Mesodermal cell (in vitro differentiated cells): ENCODE measurements at regions not wholly inside any gene's neighbourhood (a gene's known extent, or its start where the extent isn't known, plus 50 kb on each side); places are given as distances from the start of the nearest gene placed in this dataset.

Experiments used
- H3K27ac ChIP-seq: 2 replicates; pipeline ENCODE4 v1.7.0; 2013; ENCODE audit warnings: mild to moderate bottlenecking, low read depth, low read length, moderate library complexity; ENCODE audit not compliant: severe bottlenecking
- H3K36me3 ChIP-seq: 2 replicates; pipeline ENCODE4 v1.7.1; 2013; ENCODE audit warnings: mild to moderate bottlenecking, low read length, moderate library complexity; ENCODE audit not compliant: control insufficient read depth, insufficient read depth
- H3K4me1 ChIP-seq: one replicate; pipeline ENCODE4 v1.7.1; 2013; ENCODE audit warnings: mild to moderate bottlenecking, low read length; ENCODE audit not compliant: insufficient read depth, control insufficient read depth, poor library complexity, severe bottlenecking
- H3K4me3 ChIP-seq: 2 replicates; pipeline ENCODE4 v1.7.0; 2013; ENCODE audit warnings: low read length, control low read depth, mild to moderate bottlenecking; ENCODE audit not compliant: insufficient read depth, poor library complexity, severe bottlenecking; ENCODE audit errors: extremely low read depth
- H3K9me3 ChIP-seq: 2 replicates; pipeline ENCODE4 v1.7.1; 2013; ENCODE audit warnings: mild to moderate bottlenecking, low read length, moderate library complexity; ENCODE audit not compliant: control insufficient read depth
- WGBS, 2 experiments: methylation state at CpG; one replicate each; pipeline ENCODE4 v1.1.5; 2013; ENCODE audit warnings: missing lambda C conversion rate in 2 of 2; ENCODE audit not compliant: insufficient coverage in 2 of 2; 5-methylcytosine and 5-hydroxymethylcytosine counted together

DNA sequence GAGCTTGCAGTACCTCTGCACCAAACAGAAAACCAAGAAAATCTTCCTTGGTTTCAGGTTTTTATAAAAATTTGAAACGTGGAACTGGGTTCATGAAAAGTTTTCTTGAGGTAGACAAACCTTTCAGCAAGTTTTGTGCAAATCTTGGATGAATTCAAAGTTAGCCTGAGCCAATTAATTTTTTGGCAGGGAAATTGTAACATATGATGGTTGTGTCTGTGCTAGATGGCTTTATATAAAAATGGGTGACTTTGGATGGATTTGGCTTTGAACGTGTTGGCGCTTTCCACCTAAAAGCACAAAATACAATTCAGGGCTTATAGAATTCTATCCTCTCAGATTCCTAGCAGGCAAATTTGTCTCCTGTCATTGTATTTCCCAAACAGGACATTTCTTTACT, 524.4 kb downstream of the CAAP1 start:
- Histone ChIP-seq H3K4me1 (no peaks in the 10 kb centered on the region), H3K27ac (no peak overlapping the region), H3K36me3 (no peaks in the 10 kb centered on the region), H3K4me3 (no peak overlapping the region), H3K9me3 (no peaks in the 10 kb centered on the region)
- WGBS, 2 experiments, result 80 to 100% methylated on average over 1 of the region's 3 CpGs

DNA sequence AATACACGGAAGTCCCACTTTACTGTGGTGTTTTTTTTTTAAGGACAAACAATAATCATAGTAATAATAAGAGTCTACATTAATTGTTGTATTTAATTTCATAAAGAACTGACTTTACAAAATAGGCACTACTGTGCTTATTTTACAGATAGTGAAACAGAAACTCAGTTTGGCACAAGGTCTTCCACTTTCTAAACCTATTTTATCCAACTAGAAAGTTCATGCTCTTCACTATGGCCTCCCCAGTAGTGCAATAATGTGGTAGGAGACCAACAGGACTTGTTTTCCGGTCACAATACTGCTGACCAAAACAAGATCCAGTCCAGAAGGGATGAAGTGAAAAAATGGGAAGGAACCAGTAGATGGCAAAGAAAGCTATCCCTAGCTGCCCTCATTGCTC, 531.6 kb downstream of the CAAP1 start:
- no peak overlapping the region for H3K27ac ChIP-seq
- 83% methylated on average over 1 of the region's 2 CpGs; no CpG with 5 or more reads in 1 of the 2 experiments for WGBS, 2 experiments
- H3K9me3 ChIP-seq, result no peaks in the 10 kb centered on the region
- H3K36me3 ChIP-seq, result no peaks in the 10 kb centered on the region
- no peaks in the 10 kb centered on the region for H3K4me1 ChIP-seq
- no peak overlapping the region for H3K4me3 ChIP-seq

DNA sequence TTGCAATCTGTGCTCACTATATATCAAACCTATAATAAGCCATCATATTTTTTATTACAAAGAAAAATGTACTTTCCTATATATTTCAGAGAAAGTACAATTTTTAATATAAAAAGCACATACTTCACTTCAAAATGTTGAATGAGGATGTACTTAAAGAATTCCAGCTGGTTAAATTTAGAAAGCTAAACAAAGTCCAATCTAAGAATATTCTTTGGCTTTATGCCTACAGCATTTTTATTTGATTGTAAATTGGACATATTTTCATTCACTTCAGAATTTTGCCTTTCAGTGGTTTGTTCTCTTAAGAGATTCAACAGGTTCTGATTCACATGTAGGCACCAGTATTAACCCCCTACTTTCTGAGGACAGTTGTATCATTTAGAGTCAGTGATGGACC, 533.8 kb downstream of the CAAP1 start:
- Histone ChIP-seq H3K4me3 (no peak overlapping the region), H3K27ac (no peak overlapping the region), H3K9me3 (no peaks in the 10 kb centered on the region), H3K4me1 (no peaks in the 10 kb centered on the region), H3K36me3 (no peaks in the 10 kb centered on the region)

DNA sequence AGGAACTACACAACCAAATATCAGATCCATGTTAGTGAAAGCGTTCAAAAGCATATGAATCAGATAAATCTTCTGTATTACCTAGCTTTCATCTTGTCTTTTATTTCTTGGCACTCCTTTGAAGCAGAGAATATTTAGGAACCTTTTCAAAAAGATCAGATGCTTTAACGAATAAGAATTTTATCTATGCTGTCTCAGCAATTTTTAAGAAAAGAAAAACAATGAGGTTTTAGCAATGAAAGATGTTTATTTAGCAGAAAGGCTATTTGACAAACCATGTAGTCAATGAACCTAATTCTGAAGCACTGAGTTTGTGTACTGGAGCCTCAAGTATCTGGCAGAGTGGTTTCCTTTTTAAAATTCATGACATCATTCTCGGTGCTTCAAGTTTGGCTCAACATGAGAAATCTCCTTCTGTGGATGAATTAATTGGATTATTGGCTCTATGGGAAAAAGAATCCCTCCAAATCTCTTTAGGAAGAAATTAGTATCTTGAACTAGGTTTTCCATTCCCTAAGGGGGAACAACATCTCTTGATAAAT, 534.7 kb downstream of the CAAP1 start:
- Histone ChIP-seq H3K4me1 (no peaks in the 10 kb centered on the region), H3K9me3 (no peaks in the 10 kb centered on the region), H3K4me3 (no peak overlapping the region), H3K36me3 (no peaks in the 10 kb centered on the region), H3K27ac (no peak overlapping the region)
- 100% methylated on average over 2 of the region's 3 CpGs; no CpG with 5 or more reads in 1 of the 2 experiments for WGBS, 2 experiments

DNA sequence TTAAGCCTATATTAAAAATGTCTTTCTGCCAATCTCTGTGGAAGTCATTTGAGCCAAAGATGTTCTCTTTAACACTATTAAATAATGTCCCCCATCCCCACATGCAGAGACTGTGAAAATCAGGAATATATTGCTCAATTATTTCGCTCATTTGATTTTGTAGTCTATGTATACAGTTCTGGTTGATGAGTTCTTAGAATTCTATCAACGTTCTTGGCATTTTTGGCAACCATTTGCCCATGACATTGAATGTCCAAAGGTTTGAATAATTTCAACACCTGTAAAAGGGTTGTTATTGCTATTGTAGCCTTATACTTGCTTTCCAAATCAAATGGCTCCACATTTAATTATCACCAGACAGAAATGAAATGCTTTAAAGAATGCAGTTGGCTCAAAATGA, 536.1 kb downstream of the CAAP1 start:
- no peaks in the 10 kb centered on the region for H3K36me3 ChIP-seq
- WGBS, 2 experiments, result no CpG with 5 or more reads among the region's 2 CpGs
- no peaks in the 10 kb centered on the region for H3K4me1 ChIP-seq
- no peak overlapping the region for H3K27ac ChIP-seq
- no peak overlapping the region for H3K4me3 ChIP-seq
- H3K9me3 ChIP-seq, result no peaks in the 10 kb centered on the region

DNA sequence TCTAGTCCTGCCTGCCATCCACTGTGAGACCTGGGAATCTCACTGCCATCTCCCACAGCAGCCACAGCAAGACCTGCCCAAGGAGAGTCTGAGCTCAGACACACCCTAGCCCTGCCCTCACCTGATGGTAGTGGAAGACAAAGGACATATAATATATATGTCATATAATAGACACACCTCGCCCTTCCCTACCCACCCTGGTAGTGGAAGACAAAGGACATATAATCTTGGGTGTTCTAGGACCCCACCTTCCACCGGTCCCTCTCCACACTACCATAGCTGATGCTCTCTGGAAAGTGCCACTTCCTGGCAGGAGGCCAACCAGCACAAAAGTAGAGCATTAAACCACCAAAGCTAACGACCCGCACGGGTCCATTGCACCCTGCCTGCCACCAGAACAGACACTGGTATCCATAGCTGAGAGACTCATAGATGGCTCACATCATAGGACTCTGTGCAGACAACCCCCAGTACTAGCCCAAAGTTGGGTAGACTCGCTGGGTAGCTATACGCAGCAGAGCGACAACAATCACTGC, 545.6 kb downstream of the CAAP1 start:
- Histone ChIP-seq H3K9me3 (no peaks in the 10 kb centered on the region), H3K4me1 (no peaks in the 10 kb centered on the region), H3K36me3 (no peaks in the 10 kb centered on the region), H3K27ac (no peak overlapping the region), H3K4me3 (no peak overlapping the region)
- 81 to 100% methylated on average over 2 to 6 of the region's 8 CpGs for WGBS, 2 experiments

DNA sequence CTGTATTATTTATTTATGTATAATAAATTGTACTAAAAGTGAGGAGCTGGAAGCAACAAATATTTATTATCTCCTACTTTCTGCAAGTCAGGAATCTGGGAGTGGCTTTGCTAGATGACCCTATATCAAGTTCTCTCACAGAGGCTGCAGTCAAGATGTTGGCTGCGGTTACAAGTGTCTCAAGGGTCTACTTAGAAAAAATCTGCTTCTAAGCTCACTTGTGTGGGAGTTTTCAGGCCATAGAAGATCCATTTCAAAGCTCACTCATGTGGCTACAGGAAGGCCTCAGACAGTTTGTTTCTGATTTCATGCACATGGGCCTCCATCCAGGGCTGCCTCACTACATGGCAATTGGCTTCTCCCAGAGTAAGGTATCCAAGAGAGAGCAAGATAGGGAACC, 551.1 kb downstream of the CAAP1 start:
- Histone ChIP-seq H3K4me3 (no peak overlapping the region), H3K27ac (no peak overlapping the region), H3K36me3 (no peaks in the 10 kb centered on the region), H3K9me3 (no peaks in the 10 kb centered on the region), H3K4me1 (no peaks in the 10 kb centered on the region)
- WGBS, 2 experiments, result 60% methylated on average over 1 of the region's 1 CpG; no CpG with 5 or more reads in 1 of the 2 experiments

DNA sequence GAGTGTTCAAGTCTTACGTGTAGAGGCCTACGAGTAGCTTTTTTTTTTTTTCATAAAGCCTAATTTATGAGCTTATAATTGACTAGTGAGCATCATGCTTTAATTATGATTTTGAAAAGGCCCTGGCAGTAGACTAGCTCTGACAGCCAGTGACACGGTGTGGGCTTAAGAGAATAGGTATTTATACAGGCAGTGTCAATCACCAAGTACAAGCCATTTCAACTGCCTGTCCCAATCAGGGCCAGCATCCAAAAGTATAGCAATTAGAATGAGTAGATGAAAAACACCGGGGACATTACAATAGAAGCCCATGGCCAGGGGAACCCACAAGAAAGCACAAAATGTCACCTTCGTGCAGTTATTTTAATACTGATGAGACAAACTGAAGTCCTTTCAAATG, 552.8 kb downstream of the CAAP1 start:
- no peaks in the 10 kb centered on the region for H3K9me3 ChIP-seq
- WGBS, 2 experiments, result 82 to 90% methylated on average over 2 of the region's 5 CpGs
- H3K27ac ChIP-seq, result no peak overlapping the region
- no peaks in the 10 kb centered on the region for H3K4me1 ChIP-seq
- H3K4me3 ChIP-seq, result no peak overlapping the region
- no peaks in the 10 kb centered on the region for H3K36me3 ChIP-seq

DNA sequence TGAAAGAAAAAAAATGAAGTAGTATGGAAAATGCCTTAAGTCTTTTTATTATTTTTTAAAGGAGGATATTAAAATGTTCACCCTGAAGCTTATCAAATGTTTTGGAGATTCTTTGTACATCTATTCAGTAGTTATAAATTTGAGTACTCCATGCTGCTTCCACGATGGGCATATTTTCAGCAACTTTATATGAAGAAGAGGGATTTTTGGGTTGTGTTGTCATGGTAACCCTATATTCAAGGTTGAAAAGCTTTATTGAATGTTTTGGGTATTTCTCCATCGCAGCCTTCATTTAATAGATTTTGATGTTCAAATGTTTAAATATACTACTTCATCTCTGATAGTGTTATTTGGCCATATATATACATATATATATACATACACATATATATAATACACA, 557.5 kb downstream of the CAAP1 start:
- no CpG with 5 or more reads among the region's 2 CpGs for WGBS, 2 experiments
- Histone ChIP-seq H3K4me3 (no peak overlapping the region), H3K9me3 (no peaks in the 10 kb centered on the region), H3K36me3 (no peaks in the 10 kb centered on the region), H3K4me1 (no peaks in the 10 kb centered on the region), H3K27ac (no peak overlapping the region)

DNA sequence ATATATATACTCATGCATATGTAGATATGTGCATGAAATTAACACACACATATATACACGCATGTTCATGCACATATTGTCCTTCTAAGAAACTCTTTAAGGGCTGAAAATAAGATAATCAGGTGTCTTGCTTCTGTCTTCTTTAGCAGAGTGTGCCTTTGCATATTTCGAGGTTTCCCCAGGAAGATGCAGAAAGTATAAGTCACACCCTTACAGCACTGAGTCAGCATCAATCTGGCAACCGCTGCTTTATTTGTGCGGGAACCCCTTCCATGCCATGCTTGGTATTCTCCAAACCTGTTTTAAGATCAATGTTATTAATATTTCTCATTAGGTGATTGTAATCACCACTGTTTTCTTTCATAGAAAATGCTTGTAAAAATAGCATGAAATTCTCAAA, 557.9 kb downstream of the CAAP1 start:
- H3K4me3 ChIP-seq, result no peak overlapping the region
- H3K27ac ChIP-seq, result no peak overlapping the region
- no peaks in the 10 kb centered on the region for H3K36me3 ChIP-seq
- H3K9me3 ChIP-seq, result no peaks in the 10 kb centered on the region
- no peaks in the 10 kb centered on the region for H3K4me1 ChIP-seq
- 80 to 100% methylated on average over 1 of the region's 4 CpGs for WGBS, 2 experiments

DNA sequence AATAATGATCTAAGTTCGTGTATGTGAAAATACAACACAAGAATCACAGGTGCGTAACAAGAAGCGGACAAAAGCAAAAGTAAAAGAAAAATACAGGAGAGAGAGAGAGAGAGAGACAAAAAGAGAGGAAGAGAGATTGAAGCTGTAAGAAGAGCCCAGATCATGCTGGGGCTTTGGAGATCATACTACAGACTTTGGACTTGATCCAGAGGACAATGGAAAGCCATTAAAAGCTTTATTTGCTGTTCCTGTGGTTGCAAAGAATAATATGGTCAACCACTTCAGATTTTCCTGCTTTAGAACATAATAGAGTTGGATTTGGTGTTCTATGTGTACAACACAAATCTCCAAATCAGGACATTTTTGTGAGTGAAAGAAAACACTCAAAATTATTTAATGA, 561.4 kb downstream of the CAAP1 start:
- H3K27ac ChIP-seq, result no peak overlapping the region
- no peaks in the 10 kb centered on the region for H3K4me1 ChIP-seq
- no peaks in the 10 kb centered on the region for H3K36me3 ChIP-seq
- H3K4me3 ChIP-seq, result no peak overlapping the region
- no peaks in the 10 kb centered on the region for H3K9me3 ChIP-seq
- WGBS, 2 experiments, result 96 to 97% methylated on average over 3 of the region's 3 CpGs
